BJ (cell line): ENCODE measurements at regions not wholly inside any gene's neighbourhood (a gene's known extent, or its start where the extent isn't known, plus 50 kb on each side); places are given as distances from the start of the nearest gene placed in this dataset.
"Not testable (repeated sequence)": the region's sequence is repeated elsewhere in the genome, so short reads cannot be mapped to it uniquely, and the experiment has no call there.

Source experiments
- CTCF ChIA-PET: fragments of 350-600 bp; formaldehyde crosslinking; extraction: SDS; loops from one replicate; lab custom pipeline; 2021; ENCODE audit warnings: antibody characterized with exemption, inconsistent platforms; lab: Yijun Ruan, JAX
- POLR2A ChIA-PET: fragments of 300-600 bp; sonication (Branson Sonifier 250); formaldehyde crosslinking; extraction: SDS; loops from one replicate; lab custom pipeline; 2021; ENCODE audit warnings: antibody characterized with exemption; lab: Charles Lee
- DNase-seq: peaks from one replicate; pipeline ENCODE4 v3.0.0-alpha.2; 2011; ENCODE audit warnings: low read depth
- H3K27me3 ChIP-seq: 2 replicates; pipeline ENCODE4 v1.6.0; 2011; ENCODE audit warnings: low read length; ENCODE audit not compliant: control insufficient read depth, insufficient read depth
- H3K36me3 ChIP-seq: 2 replicates; pipeline ENCODE4 v1.5.1; 2011; ENCODE audit warnings: low read length; ENCODE audit not compliant: control insufficient read depth, insufficient read depth
- H3K4me3 ChIP-seq: 2 replicates; pipeline ENCODE4 v1.5.1; 2011; ENCODE audit warnings: low read depth, mild to moderate bottlenecking, control low read depth, low read length
- CTCF ChIP-seq: IDR thresholded peaks from 2 replicates; pipeline ENCODE4 v1.5.1; 2011; ENCODE audit warnings: low read depth, mild to moderate bottlenecking, control low read depth, inconsistent platforms, low read length, moderate library complexity; ENCODE audit not compliant: insufficient read depth

GRCh38 chr2:122565364-122565763 is 809.9 kb downstream of the TSN start:
- no peaks in the 10 kb centered on the region for H3K36me3 ChIP-seq
- no peak for TF ChIP-seq CTCF
- CTCF ChIA-PET, result interaction anchor here (0.8 kb wide), 1 partner anchor 17 kb away, joined by 3 read pairs; no protein-coding TSS in a partner anchor
- H3K27me3 ChIP-seq, result no peaks in the 10 kb centered on the region
- POLR2A ChIA-PET, result no interaction called here
- no peak for DNase-seq
- no peak overlapping the region for H3K4me3 ChIP-seq

GRCh38 chr2:122570641-122571040 is 815.2 kb downstream of the TSN start:
- Histone ChIP-seq H3K27me3 (no peaks in the 10 kb centered on the region), H3K36me3 (no peaks in the 10 kb centered on the region), H3K4me3 (no peak overlapping the region)
- TF ChIP-seq CTCF, result no peak
- ChIA-PET POLR2A (no interaction called here), CTCF (no interaction called here)
- no peak for DNase-seq

GRCh38 chr2:122571471-122571870 is 816.0 kb downstream of the TSN start:
- H3K36me3 ChIP-seq, POLR2A ChIA-PET, H3K4me3 ChIP-seq, CTCF ChIA-PET, DNase-seq, H3K27me3 ChIP-seq: not testable (repeated sequence)

- POLR2A ChIA-PET, result no interaction called here
- no peak for DNase-seq
- Histone ChIP-seq H3K36me3 (no peaks in the 10 kb centered on the region), H3K27me3 (no peaks in the 10 kb centered on the region), H3K4me3 (no peak overlapping the region)
- CTCF ChIA-PET, result interaction anchor here (0.6 kb wide), 1 partner anchor 18 kb away, joined by 3 read pairs; no protein-coding TSS in a partner anchor
- TF ChIP-seq CTCF, result no peak
Observed at GRCh38 chr2:122575076-122575475, 819.6 kb downstream of the TSN start.

- no peak for DNase-seq
- CTCF ChIA-PET, result no interaction called here
- POLR2A ChIA-PET, result no interaction called here
Observed at GRCh38 chr2:122583159-122583917, 827.9 kb downstream of the TSN start.

More at GRCh38 chr2:122583159-122583917, 827.9 kb downstream of the TSN start:
- no peak for TF ChIP-seq CTCF
- H3K36me3 ChIP-seq, result no peaks in the 10 kb centered on the region
- H3K27me3 ChIP-seq, result no peaks in the 10 kb centered on the region
- H3K4me3 ChIP-seq, result no peak overlapping the region
